ENCODE measurements at regions not wholly inside any gene's neighbourhood (a gene's known extent, or its start where the extent isn't known, plus 50 kb on each side); places are given as distances from the start of the nearest gene placed in this dataset.
"Not testable (repeated sequence)": the region's sequence is repeated elsewhere in the genome, so short reads cannot be mapped to it uniquely, and the experiment has no call there.

DNA sequence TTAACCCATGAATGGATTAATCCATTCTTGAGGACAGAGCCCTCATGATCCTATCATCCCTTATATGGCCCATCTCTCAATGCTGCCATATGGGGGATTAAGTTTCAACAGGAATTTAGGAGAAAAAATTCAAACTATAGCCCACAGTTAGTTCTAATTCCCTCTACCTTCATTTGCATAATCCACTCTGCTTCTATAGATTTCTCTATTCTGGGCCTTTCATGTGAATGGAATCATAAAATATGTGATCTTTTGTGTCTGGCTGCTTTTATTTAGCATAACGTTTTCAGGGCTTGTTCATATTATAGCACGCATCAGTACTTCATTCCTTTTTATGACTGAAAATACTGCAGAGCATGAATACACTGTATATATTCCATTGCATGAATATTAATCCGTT is 55.4 kb downstream of the CTSL start:
- no peaks in the 10 kb centered on the region for H3K27me3 ChIP-seq
- H3K36me3 ChIP-seq = no peaks in the 10 kb centered on the region
- H3K9me3 ChIP-seq = no peaks in the 10 kb centered on the region
- peaks cover 6% of the 10 kb centered on the region for H3K4me1 ChIP-seq
- no peak overlapping the region for H3K4me3 ChIP-seq (ENCODE audit: low read depth, low read length)
- TF ChIP-seq, protein P1, sequence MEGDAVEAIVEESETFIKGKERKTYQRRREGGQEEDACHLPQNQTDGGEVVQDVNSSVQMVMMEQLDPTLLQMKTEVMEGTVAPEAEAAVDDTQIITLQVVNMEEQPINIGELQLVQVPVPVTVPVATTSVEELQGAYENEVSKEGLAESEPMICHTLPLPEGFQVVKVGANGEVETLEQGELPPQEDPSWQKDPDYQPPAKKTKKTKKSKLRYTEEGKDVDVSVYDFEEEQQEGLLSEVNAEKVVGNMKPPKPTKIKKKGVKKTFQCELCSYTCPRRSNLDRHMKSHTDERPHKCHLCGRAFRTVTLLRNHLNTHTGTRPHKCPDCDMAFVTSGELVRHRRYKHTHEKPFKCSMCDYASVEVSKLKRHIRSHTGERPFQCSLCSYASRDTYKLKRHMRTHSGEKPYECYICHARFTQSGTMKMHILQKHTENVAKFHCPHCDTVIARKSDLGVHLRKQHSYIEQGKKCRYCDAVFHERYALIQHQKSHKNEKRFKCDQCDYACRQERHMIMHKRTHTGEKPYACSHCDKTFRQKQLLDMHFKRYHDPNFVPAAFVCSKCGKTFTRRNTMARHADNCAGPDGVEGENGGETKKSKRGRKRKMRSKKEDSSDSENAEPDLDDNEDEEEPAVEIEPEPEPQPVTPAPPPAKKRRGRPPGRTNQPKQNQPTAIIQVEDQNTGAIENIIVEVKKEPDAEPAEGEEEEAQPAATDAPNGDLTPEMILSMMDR (IDR thresholded peaks at IDR 0.05; ENCODE audit: low read depth, low read length) = no peak
- no peak for DNase-seq

DNA sequence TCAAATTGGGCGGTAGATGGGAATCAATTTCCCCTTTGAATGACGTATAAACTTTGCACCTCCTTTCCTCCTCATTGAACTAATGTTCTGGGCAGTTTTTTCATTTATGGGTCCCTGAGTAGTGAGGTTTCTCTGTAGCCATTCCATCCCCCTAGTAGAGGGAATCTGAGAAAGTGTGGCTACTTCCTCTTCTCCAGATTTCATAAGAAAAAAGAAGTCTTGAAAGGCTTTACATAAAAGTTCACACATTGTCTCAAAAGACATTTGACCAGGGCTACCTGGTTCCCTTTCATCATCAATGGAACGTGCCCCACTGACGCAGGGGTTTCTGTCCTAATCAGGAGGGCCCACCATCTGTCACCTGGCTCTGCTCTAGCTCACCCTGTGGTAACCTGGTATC is 57.3 kb downstream of the CTSL start:
- no peak overlapping the region for H3K4me3 ChIP-seq (ENCODE audit: low read depth, low read length)
- no peaks in the 10 kb centered on the region for H3K27me3 ChIP-seq
- DNase-seq = no peak
- H3K9me3 ChIP-seq = no peaks in the 10 kb centered on the region
- TF ChIP-seq, protein P1 (IDR thresholded peaks at IDR 0.05; ENCODE audit: low read depth, low read length) = no peak
- peaks cover 6% of the 10 kb centered on the region for H3K4me1 ChIP-seq
- no peaks in the 10 kb centered on the region for H3K36me3 ChIP-seq

DNA sequence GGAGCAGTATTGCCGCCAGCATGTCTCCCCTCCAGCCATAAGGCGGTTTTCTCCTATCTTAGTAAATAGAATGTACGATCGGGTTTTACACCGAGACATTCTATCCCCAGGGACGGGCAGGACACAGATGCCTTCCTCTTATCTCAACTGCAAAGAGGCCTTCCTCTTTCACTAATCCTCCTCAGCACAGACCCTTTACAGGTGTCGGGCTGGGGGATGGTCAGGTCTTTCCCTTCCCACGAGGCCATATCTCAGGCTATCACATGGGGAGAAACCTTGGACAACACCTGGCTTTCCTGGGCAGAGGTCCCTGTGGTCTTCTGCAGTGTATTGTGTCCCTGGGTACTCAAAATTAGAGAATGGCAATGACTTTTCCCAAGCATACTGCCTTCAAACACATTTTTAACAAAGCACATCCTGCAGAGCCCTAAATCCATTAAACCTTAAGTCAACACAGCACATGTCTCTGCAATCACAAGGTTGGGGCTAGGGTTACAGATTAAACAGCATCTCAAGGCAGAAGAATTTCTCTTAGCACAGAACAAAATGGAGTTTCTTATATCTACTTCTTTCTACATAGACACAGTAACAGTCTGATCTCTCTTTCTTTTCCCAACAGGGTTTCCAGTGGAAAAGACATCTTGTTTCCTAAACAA is 59.5 kb downstream of the CTSL start:
- not testable (repeated sequence) for H3K36me3 ChIP-seq; H3K4me1 ChIP-seq; H3K27me3 ChIP-seq; H3K9me3 ChIP-seq; H3K4me3 ChIP-seq (ENCODE audit: low read depth, low read length)
- peak; percentile 48 for DNase-seq

DNA sequence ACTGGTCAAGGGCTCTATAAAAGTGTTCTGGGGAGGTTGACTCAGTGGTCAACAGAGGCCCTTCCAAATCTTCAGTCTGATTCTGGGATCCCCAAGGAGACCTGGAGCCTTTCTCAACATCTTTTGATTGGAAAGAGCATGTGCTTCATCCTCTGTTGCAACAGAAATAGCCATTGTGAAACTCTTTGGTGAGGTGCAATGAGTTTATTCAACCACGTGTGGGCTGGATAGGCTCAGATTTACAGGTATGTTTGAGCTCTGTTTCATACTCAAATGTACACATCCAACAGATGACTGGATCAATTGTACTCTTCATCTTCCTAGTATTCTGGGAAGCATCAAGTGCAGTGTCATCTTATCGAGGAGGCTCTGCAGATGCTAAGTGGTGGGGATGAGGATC is 60.5 kb downstream of the CTSL start:
- TF ChIP-seq, protein P1 (IDR thresholded peaks at IDR 0.05; ENCODE audit: low read depth, low read length) = no peak
- Histone ChIP-seq H3K4me3 (ENCODE audit: low read depth, low read length) (no peak overlapping the region), H3K9me3 (no peaks in the 10 kb centered on the region), H3K27me3 (no peaks in the 10 kb centered on the region), H3K4me1 (peaks cover 6% of the 10 kb centered on the region), H3K36me3 (no peaks in the 10 kb centered on the region)
- DNase-seq = no peak

DNA sequence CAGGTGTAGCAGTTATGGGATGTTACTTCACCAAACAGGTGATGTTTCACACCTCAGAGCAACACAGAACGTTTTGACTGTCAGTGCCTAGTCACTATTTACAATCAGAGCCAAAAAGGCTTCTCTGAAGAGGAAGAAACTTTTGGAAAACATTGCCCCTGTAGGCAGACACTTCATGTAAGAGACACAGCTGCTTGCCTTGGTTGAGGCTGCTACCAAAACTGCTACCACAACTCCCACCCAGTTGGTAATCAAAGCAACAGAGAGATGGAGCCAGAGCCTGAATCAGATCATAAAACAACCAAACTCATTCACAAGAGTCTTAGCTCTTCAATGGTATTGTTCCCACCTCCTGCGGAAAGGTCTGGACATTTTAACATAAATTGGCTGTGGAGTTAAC is 61.0 kb downstream of the CTSL start:
- TF ChIP-seq, protein P1 (IDR thresholded peaks at IDR 0.05; ENCODE audit: low read depth, low read length) = no peak
- H3K27me3 ChIP-seq = no peaks in the 10 kb centered on the region
- no peaks in the 10 kb centered on the region for H3K9me3 ChIP-seq
- no peaks in the 10 kb centered on the region for H3K36me3 ChIP-seq
- DNase-seq = no peak
- peaks cover 6% of the 10 kb centered on the region for H3K4me1 ChIP-seq
- no peak overlapping the region for H3K4me3 ChIP-seq (ENCODE audit: low read depth, low read length)

DNA sequence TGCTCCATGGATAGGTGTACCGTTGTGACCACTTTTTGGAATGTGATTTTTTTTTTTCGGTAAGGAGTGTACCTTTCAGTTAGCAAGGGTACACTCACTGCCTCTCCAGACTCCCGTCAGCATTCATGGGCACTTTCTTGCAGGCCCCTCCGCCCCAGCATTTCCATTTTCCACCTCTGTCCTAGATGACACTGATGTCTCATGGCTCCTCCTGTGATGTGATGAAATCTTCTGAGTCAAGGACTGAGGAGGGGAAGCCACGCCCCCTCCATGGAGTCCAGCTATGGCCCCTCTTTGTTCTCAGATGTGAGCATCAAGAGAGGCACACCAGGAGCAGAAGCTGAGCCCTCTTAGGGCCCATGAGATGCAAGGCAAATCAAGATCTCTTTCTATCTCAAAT is 61.8 kb downstream of the CTSL start:
- H3K36me3 ChIP-seq = no peaks in the 10 kb centered on the region
- H3K4me3 ChIP-seq (ENCODE audit: low read depth, low read length) = no peak overlapping the region
- H3K9me3 ChIP-seq = no peaks in the 10 kb centered on the region
- H3K27me3 ChIP-seq = no peaks in the 10 kb centered on the region
- H3K4me1 ChIP-seq = peaks cover 6% of the 10 kb centered on the region
- TF ChIP-seq, protein P1 (IDR thresholded peaks at IDR 0.05; ENCODE audit: low read depth, low read length) = no peak
- no peak for DNase-seq
